HG03060 (cell line): ENCODE measurements at regions not wholly inside any gene's neighbourhood (a gene's known extent, or its start where the extent isn't known, plus 50 kb on each side); places are given as distances from the start of the nearest gene placed in this dataset.
"Not testable (repeated sequence)": the region's sequence is repeated elsewhere in the genome, so short reads cannot be mapped to it uniquely, and the experiment has no call there.

Source experiments
- ATAC-seq: cut with Tn5 transposase; IDR thresholded peaks from one replicate; pipeline ENCODE4 v1.9.1; 2021; ENCODE audit warnings: low read depth, moderate number of reproducible peaks; ENCODE audit not compliant: unreplicated experiment

DNA sequence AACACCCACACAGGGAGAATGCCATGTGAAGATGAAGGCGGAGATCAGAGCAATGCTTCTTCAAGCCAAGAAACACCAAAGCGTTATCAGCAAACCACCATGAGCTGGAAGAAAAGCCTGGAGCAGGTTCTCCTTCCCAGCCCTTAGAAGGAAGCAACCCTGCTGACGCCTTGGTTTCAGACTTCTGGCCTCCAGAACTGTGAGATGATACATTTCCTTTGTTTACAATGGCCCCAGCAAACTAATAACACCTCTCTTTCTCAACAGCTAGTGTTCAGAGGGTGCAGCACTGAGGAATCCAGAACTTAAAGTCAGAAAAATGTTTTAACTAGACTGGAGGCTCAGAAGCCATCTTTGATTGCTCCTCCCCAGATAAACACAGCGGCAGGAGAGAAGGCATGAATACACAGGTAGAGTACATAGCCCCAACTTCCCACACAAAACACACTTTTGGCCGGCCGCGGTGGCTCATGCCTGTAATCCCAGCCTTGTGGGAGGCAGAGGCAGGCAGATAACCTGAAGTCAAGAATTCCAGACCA, 132.4 kb upstream of the LPP start:
- ATAC-seq = no peak

DNA sequence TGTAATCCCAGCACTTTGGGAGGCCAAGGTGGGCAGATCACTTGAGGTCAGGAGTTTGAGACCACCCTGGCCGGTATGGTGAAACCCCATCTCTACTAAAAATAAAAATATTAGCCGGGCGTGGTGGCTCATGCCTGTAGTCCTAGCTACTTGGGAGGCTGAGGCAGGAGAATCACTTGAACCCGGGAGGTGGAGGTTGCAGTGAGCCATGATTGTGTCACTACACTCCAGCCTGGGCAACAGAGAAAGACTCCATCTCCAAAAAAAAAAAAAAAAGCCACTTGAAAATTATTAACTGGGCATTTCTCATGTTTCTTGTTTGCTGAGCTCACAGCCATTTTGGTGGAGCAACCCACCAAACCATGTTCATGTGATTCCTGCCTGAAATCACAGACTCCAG, 131.1 kb upstream of the LPP start:
- ATAC-seq = not testable (repeated sequence)

DNA sequence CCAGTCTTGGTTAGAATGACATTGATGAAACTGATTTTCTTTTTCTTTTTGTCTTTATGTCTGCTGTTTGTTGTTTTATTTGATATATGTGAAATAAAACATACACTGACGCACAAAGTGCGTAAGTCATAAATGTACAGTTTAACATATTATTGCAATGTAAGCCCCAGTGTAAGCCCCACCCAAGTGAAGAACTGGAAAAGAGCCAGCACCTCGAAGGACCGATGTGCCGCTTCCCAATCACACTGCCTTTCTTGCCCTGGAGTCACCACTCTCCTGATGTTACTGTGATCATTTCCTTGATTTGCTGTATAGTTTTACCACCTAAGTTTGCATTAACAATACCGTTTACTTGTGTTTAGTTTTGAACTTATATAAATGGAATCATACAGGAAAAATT, 128.4 kb upstream of the LPP start:
- no peak for ATAC-seq

DNA sequence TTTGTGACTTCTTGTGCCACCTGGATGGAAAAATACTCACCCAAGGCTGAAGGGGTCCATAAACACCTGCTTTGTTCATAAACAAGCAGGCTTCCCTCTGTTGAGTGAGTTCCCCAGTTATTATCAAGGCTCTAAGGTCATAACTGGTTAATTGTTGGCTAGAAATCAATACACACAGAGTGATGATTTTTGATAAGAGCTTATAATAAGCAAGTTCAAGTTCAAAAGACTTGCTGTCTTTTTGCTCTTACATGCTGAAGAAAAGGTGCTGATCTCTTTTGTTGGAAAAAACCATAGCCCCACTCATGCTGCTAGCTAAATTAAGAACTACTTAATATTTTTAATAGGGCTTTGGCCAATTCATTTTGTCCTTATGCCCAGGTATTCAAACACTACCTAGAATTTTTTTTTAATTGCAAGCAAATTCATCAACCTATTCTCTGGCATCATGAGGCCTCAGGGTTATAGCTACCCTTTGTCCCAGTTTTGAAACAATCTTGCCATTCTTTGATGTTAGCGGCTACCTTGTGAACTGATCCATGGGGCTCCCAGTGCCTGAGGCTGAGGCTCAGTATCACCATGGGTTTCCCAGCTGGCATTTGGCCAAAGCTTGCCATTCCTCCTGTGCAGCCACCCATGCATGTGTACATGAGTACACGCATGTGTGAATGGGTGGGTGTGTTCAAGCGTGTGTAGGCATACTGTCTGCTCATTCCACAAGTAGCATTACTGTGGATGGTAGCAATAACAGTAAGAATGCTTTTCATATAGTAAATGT, 127.6 kb upstream of the LPP start:
- no peak for ATAC-seq

DNA sequence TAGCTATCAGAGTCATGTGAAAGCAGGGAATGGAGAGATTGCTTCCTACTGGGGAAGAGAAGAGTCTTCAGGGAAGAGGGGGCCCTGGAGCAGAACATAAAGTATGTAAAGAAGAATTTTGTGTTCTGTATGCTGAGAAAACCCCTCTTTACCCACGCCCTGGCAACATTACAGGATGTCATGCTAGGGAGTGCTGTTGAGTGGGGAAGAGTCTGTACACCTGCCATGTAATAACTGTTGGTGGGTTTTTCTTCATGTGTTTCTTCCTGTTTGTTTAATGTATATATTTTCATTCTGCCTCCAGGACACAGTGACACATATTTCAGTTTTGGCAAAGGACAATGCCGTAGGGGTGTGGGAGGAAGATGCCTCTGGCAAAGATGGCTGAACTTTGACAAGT, 122.8 kb upstream of the LPP start:
- ATAC-seq = no peak

DNA sequence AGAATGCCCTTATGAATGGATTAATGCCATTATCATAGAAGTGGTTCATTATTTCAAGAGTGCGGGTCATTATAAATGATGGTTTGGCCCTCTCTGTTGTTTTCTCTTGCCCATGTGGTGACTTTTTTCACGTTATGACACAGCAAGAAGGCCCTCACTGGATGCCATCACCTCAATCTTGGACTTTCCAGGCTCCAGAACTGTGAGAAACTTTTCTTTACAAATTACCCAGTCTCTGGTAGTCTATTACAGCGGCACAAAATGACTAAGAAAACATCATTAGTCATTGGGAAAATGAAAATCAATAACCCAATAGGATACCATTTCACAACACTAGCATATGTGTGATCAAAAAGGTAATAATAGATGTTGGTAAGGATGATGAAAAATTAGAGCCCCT, 119.0 kb upstream of the LPP start:
- ATAC-seq = no peak

DNA sequence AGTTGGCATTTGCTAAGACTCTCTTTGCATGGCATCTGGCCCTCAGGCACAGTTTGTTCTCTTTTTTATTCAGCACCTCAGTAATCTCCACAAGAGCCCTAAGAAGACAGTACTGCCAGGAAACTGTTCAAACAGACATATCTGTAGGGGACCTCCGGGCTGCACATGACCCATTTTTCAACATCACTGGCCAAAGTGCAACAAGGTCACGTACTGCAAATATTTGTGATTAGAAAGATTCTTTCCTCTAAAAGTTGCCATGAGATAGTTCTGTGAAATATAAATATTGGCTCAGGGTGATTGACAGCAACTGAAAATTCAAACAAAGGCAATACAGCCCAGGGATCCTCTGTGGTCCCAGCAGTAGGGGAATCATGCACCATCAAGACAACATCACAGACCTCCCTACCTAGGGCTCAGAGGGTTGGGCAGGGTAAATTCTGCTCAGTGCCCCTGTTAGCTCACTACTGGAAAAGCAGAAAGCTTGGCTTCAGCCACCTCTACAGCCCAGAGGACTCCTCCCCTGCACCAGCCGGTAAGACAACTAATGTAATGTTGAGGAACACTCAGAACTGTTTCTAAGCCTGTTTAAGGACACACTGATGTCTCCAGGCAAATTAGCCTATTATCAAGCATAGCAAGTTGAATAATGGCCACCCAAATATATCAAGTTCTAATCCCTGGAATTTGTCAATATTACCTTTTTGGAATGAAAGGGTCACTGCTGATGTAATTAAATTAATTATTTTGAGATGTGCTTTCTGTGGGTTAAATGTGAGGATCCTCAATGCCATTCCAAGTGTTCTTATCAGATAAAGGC, 117.4 kb upstream of the LPP start:
- no peak for ATAC-seq

DNA sequence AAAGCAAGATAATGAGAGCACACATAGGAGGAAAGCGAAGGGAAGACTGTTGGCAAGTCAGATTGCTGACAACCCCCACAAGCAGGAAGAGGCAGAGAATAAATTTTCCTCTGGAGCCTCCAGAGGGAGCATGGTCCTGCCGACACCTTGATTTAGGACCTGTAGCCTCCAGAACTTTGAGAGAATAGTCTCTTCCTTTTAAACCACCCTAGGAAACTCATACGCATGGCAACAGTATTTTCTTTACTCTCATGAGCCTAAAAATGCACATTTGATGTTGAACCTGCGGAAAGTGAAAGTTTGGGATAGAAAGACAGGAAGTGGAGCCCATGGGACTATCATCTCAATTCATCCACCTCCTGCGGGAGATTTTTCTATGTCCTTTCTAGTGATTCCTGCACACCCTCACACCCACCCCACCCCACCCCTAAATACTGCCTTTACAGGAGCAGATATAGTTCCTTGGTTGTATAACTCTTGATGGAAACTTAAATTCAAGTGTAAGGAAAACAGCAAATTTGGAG, 116.7 kb upstream of the LPP start:
- no peak for ATAC-seq

DNA sequence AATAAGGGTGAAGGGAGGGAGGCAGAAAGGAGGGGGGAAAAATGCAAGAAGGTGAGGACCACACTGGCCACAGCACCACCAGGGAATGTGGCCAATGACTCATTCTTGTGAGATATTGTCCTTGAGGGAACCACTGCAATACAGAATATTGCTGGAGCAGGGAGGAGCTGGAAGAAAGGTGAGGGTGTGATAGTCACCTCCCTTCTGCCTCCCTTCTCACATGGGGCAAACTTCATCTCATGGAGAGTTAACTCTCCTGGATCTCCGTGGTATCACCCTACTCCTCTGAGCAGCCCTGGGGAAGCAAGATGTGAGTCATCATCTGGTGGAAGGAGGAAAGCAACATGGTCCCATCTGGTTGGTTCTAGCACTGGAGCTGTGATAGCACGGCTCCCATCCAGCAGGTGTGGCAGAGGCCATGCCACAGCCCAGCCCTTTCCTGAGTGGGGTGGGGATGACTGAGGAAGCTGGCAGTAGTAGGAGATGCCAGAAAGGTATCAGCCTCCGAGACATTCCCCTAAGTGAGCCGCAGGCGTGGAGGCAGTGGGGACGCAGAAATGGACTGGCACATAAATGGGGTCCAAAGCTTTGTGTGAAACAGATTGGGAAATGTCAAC, 115.9 kb upstream of the LPP start:
- no peak for ATAC-seq

DNA sequence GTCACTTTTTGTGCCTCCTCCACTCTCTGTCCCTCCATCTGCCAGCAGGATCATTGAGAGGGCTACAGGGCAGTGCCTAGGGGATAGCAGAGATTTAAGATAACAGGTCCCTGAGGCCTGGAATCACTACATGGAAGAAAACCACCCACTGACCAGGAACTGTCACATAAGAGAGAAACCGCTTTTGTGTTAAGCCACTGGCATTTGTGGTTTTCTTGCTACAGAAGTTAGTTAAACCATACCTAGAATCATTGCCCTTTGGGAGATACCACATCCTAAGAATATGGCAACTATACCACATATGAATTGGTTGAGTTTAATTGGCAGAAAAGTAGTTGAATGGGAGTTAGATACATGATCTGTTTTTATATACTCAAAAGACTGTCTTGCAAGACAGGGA, 112.8 kb upstream of the LPP start:
- no peak for ATAC-seq

DNA sequence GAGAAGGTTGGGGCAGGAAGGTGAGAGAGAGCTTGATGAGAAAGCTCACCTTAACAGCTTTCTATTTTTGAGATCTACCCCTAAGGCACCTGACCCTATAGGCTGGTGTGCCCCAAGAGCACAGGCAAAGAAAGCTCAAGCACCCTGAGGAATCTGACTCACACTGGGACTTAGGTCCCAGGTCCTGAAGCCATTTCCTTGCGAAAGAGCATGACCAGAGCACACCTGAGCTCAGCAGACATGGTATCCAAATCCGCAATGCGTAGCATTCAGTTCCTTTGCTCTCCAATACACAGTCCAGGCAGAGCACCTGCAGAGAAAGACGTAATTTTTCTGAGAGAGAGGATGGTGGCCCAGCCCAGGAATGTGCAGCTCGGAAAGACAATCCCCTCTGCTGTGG, 112.1 kb upstream of the LPP start:
- ATAC-seq = no peak

DNA sequence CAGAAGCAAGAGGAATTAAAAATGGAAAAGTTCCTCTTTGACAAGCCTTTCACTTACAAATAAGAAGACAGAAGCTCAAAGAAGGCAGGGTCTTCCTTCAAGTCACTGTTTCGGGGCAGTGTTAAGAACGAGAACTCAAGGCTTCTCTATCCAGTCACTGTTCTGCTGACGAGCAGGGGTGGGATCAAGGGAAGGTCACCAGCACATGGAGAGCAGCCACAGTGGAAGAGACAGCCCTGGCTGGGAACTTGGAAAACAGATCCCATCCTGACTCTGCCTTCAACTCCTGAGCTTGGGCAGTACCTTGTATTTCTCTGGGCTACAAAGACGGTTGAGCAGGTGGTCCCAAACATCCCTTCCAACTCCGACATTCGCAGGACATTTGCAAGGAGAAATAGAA, 111.5 kb upstream of the LPP start:
- no peak for ATAC-seq

DNA sequence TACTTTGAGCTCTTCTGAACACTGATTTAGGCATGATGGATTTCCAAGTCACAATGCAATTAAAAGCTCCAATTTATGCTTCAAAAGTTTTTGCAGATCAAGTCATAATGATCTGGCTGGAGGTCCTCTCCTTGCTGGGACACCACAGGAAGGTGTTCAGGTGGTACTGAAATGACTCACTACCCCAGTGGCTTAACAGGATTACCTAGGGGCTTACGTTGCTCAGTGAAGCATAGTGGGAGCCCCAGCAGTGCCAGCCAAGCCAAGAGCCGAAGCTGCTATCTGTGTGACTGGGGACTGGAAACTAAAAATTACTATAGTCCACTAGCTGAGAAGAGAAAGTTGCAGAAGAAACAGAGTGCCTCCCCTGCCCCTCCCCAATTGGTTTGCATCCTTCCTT, 110.1 kb upstream of the LPP start:
- no peak for ATAC-seq

DNA sequence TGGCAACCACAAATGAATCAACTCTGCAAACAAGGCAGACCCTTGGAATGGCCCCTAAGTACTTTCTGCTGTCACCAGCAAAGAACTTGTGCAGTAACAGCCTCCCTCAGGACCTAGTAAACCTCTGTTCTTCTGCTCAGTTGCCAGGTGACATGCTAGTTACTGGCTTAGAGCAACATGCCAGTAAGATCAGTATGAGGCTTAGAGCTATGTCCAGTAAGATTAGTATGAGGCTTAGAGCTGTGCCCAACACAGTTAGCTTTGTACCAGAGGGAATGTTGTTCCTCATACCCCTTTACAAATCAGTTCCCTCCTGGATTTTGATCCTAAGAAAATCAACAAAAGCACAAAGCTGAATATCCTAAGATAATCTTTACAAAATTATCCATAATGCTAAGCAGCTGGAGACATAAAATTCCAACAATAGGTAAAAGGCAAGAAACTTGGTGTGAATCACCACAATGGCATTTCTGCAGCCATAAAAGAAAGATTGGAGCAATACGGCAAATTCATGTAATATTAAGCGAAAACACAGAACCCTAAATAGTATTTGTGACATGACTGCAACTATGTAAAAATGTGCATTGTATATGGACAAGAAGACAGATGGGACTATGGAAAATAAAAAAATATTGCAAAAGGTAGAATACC, 107.3 kb upstream of the LPP start:
- ATAC-seq = no peak

DNA sequence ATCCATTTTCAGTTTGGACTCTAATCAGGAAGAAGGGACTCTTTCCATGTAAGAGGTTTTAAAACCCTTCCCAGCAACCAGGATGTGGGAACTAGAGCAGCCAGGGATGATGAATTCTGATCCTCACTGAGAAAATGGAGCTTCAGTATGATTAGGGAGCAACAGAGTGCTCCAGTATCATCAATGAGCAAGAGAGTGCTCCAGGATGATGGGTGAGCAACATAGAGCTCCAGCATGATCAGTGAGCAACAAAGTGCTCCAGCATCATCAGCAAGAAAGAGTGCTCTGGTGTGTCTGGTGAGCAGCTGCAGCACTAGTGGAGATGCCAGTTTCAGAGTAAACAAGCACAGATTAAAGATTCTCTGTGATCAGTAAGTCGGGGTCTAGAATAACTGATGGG, 106.4 kb upstream of the LPP start:
- no peak for ATAC-seq

DNA sequence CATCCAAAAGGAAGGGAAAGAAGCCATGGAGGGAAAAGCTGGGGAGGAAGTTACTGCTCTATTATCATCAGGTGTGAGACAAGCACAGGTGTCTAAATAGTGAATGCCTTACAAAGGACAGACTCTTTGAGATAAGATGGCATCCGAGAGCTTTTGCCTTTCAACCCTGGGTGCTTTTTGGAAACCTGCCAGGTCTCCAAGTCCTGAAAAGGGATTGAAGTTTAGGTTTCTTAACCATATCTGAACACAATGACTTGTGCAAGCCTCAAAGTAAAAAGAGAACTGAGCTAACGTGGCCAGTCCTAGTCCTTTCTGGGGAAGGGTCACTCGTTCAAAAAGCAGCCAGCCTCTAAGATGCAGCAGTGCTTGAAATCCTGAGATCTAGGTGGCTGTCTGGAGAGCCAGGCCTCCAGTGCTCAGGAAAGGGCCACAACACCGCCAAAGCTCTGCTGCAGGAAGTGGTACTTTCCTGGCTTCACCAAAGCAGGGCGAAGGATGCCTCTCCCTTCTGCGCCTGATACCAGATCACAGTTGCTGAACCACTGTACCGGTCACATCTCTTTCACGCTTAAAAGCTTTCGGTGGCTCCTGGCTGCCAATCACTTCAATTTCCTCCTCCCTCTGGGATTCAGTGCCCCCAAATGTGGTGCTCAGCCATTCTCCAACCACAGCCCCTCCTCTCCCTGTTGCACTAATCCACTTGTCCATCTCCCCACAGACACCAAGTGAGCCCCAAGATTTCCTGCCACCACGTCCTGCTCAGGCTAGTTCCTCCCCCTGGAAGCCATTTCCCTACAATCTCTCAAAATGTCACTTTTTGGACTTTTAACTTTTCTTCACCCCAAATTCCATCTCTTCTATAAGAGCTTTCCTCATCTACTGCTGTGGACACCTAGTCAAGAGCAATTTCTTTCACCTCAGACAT, 104.1 kb upstream of the LPP start:
- no peak for ATAC-seq

DNA sequence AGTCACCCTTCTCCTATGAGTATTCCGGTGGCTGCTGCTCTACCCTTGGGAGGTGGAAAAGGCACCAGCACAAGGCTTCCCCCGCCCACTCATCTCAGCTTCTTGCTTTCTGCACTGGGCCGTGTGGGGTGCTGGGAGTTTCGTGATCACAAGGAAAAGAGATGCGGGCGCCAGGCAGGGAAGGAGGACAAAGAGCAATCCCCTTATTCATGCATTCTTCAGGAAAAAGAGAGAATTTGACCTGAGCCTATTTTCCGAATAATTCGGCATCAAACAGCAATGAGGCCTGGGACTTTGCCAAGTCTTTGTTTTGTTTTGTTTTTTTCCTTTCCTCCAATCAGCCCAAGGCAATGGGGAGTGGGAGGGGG, 102.2 kb upstream of the LPP start:
- no peak for ATAC-seq

DNA sequence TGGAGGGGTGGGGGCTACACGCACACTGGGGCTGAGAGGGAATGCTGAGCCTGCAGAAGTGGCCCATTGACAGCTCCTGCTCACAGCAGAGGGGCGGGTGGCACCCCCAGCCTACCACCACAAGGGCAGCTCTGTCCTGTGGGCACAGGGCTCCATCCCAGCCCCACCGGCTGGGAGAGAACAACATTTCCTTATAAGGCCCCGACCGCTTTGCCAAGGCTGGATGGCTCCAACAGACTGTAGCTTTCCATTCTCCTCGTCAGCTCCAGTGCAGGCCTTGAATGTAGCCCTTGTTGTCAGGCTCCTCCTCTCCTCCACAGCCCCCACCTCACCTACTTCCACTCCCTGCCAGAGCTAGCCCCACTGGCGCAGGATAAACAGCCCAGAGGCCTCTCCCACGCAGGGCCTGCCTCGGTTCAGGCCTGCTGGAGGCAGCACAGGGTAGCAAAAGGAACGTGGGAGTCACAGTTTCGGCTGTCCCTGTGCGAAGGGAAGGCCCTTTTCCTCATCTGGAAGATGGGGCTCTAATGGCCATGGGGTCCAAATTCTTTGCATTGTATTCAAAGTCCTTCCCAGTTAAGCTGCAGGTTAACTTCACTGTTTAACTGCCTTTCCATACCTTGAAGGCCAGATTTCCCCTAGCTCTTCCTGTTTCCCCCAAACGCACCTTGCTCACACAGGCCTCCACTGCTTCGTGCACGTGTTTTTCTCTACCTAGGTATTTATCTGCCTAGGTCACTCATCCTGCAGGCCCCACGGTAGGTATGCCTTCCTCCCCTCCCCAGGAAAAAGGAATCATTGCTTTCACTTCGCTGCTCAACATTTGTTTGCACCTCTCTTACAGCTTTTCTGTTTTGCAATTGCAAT, 101.6 kb upstream of the LPP start:
- no peak for ATAC-seq

DNA sequence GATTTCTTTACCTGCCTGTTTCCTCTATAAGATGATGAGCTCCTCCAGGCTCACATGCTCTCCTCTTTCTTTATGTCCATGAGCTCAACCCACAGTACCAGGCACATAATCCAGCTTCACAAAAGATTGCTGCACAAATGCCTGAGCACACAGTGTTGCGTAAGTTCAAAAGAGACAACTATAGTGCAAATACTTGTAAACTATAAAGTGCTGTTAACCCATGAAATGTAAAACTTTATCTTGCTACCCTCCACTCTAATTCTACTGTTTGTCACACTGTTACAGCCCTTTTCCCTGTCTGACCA, 101.0 kb upstream of the LPP start:
- ATAC-seq = no peak
